Psoas muscle (tissue), 7 donors: ENCODE measurements at regions not wholly inside any gene's neighbourhood (a gene's known extent, or its start where the extent isn't known, plus 50 kb on each side); places are given as distances from the start of the nearest gene placed in this dataset.

ENCODE experiments used
- ATAC-seq, 4 donors: fragments of 200-7000 bp; cut with Tn5 transposase; one replicate each; pipeline ENCODE4 v1.9.1; 2020; ENCODE audit warnings: moderate library complexity in 3 of 4, mild to moderate bottlenecking in 2 of 4
- DNase-seq, 2 donors: peaks; one replicate each; pipeline ENCODE4 v3.0.0-alpha.2; 2020
- H3K27ac ChIP-seq: fragments of 200-600 bp; one replicate; pipeline ENCODE4 v1.8.0; 2022
- H3K27me3 ChIP-seq, 3 donors: fragments of 200-600 bp in 1 of 3; one replicate each; pipeline versions ENCODE4 v1.6.1 to v1.8.0; 2013 to 2022; ENCODE audit warnings: low read length in 2 of 3, mild to moderate bottlenecking in 2 of 3, moderate library complexity in 1 of 3; ENCODE audit not compliant: insufficient read depth in 3 of 3
- H3K36me3 ChIP-seq, 2 donors: fragments of 200-600 bp in 1 of 2; one replicate each; pipeline versions ENCODE4 v1.6.1 to v1.8.0; 2013 to 2022; ENCODE audit warnings: low read depth in 1 of 2, mild to moderate bottlenecking in 1 of 2, moderate library complexity in 1 of 2; ENCODE audit not compliant: insufficient read depth in 1 of 2
- H3K4me1 ChIP-seq: fragments of 200-600 bp; one replicate; pipeline ENCODE4 v1.8.0; 2022
- H3K4me3 ChIP-seq: fragments of 200-600 bp; one replicate; pipeline ENCODE4 v1.8.0; 2022; ENCODE audit warnings: mild to moderate bottlenecking
- H3K9me3 ChIP-seq: fragments of 200-600 bp; one replicate; pipeline ENCODE4 v1.8.0; 2022
- CTCF ChIP-seq: fragments of 200-600 bp; IDR thresholded peaks from one replicate; pipeline ENCODE4 v1.8.0; 2022; ENCODE audit warnings: antibody characterized with exemption
- WGBS, 3 donors: extraction: QIAGEN DNeasy Blood & Tissue Kit; methylation state at CpG; one replicate each; pipeline versions ENCODE4 v1.1.6 to v1.1.7; 2013; 5-methylcytosine and 5-hydroxymethylcytosine counted together
- intact Hi-C, 2 donors: fragments of 100-400 bp; cut with DNase I; formaldehyde crosslinking; loops; one replicate each; pipeline versions ENCODE4 v1.11.0 to v1.14.2; 2022
- donor health status: healthy with polysubstance abuse.
- donor health status: DM: no; HTN: no; CAD: no; lungs with moderate emphysema.
- donor health status: Bipolar disorder and iron deficiency.
- donor health status: healthy.
- donor health status: DM: yes; HTN: yes; CAD: no.
- donor health status: DM: no; HTN: no; CAD: no.
- donor health status: DM: yes; HTN: yes; CAD: no.

GRCh38 chr6:1099264-1099663, 212.6 kb upstream of the FOXQ1 start:
- ATAC-seq: no peak
- intact Hi-C loops: no loop called here
- no peak for DNase-seq
- Histone ChIP-seq H3K36me3 (no peaks in the 10 kb centered on the region), H3K4me1 (no peaks in the 10 kb centered on the region), H3K4me3 (no peak overlapping the region), H3K9me3 (no peaks in the 10 kb centered on the region), H3K27me3 (peaks cover 0 to 12% (median 3%) of the 10 kb centered on the region in 3 donors), H3K27ac (no peak overlapping the region)
- WGBS, 3 donors: 83 to 86% (median 86%) methylated on average over 9 of the region's 9 CpGs
- no peak for TF ChIP-seq CTCF

GRCh38 chr6:1096967-1097765, 214.7 kb upstream of the FOXQ1 start:
- peaks cover 0 to 12% (median 3%) of the 10 kb centered on the region in 3 donors for H3K27me3 ChIP-seq
- no peak for TF ChIP-seq CTCF
- no peak overlapping the region for H3K27ac ChIP-seq
- ATAC-seq (no peak), DNase-seq (no peak)
- intact Hi-C loops: no loop called here
- H3K9me3 ChIP-seq: no peaks in the 10 kb centered on the region
- H3K4me1 ChIP-seq: no peaks in the 10 kb centered on the region
- H3K36me3 ChIP-seq: no peaks in the 10 kb centered on the region
- 89 to 90% (median 89%) methylated on average over 10 to 11 of the region's 11 CpGs for WGBS, 3 donors
- H3K4me3 ChIP-seq: no peak overlapping the region

GRCh38 chr6:1094306-1094705, 217.6 kb upstream of the FOXQ1 start:
- H3K27ac ChIP-seq: no peak overlapping the region
- TF ChIP-seq CTCF: no peak
- ATAC-seq (no peak), DNase-seq (no peak)
- no peaks in the 10 kb centered on the region for H3K4me1 ChIP-seq
- no peak overlapping the region for H3K4me3 ChIP-seq
- H3K36me3 ChIP-seq: no peaks in the 10 kb centered on the region
- no peaks in the 10 kb centered on the region for H3K9me3 ChIP-seq
- peaks cover 0 to 1% (median 0%) of the 10 kb centered on the region in 3 donors for H3K27me3 ChIP-seq
- intact Hi-C loops: no loop called here
- WGBS, 3 donors: 37 to 90% (median 42%) methylated on average over 1 of the region's 1 CpG

GRCh38 chr6:1091900-1092299, 220.0 kb upstream of the FOXQ1 start:
- Histone ChIP-seq H3K36me3 (no peaks in the 10 kb centered on the region), H3K4me3 (no peak overlapping the region), H3K27me3 (no peaks in the 10 kb centered on the region), H3K9me3 (no peaks in the 10 kb centered on the region), H3K27ac (no peak overlapping the region), H3K4me1 (no peaks in the 10 kb centered on the region)
- intact Hi-C loops: no loop called here
- no peak for DNase-seq
- TF ChIP-seq CTCF: no peak
- no peak for ATAC-seq
- WGBS, 3 donors: 39 to 55% (median 44%) methylated on average over 3 of the region's 3 CpGs

- DNase-seq: no peak
- TF ChIP-seq CTCF: no peak
- no peaks in the 10 kb centered on the region for H3K4me1 ChIP-seq
- no peaks in the 10 kb centered on the region for H3K36me3 ChIP-seq
- 86 to 90% (median 89%) methylated on average over 1 of the region's 1 CpG for WGBS, 3 donors
- no peak overlapping the region for H3K27ac ChIP-seq
- no peaks in the 10 kb centered on the region for H3K9me3 ChIP-seq
- H3K4me3 ChIP-seq: no peak overlapping the region
- no peak for ATAC-seq
- intact Hi-C loops: no loop called here
- H3K27me3 ChIP-seq: peaks cover 0 to 4% (median 0%) of the 10 kb centered on the region in 3 donors
These were observed 222.0 kb upstream of the FOXQ1 start for GRCh38 chr6:1089859-1090258.
